ENCODE measurements at regions not wholly inside any gene's neighbourhood (a gene's known extent, or its start where the extent isn't known, plus 50 kb on each side); places are given as distances from the start of the nearest gene placed in this dataset.

DNA sequence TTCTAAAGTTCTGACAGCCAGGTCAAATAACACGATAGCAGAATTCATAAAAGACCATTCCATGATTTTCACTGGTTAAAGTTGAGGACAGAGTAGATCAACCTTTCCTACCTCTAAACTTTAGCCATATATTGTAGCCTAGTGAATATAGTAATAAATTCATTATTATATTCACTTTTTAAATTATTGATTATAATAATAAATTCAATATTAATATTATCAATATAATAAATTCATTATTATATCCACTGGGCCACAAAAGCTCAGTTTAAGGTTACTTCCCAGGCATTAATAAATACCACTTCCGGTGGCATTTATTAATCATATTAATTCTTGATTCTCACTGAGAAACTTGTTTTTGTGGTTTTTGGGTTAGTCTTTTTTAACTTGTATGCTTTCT is 85.7 kb upstream of the GPC6 start:
- Histone ChIP-seq H2BK5ac (ENCODE audit: low read depth, low read length) (no peak overlapping the region), H3K56ac (replicated peaks; ENCODE audit: insufficient read length, low read depth, low read length) (no peak overlapping the region), H3K27ac (ENCODE audit: low read depth, low read length) (no peak overlapping the region), H2BK20ac (ENCODE audit: low read length) (no peak overlapping the region), H3K4me1 (replicated peaks in 1 of 4; ENCODE audit: control insufficient read depth in 3 of 4, insufficient read depth in 4 of 4, low read length in 3 of 4) (peaks cover 0 to 5% (median 1%) of the 10 kb centered on the region in 4 experiments; a peak in 4 of 7 replicates), H4K20me1 (replicated peaks in 1 of 2; ENCODE audit: control insufficient read depth in 1 of 2, insufficient read depth in 2 of 2, low read length in 2 of 2) (no peaks in the 10 kb centered on the region), H3K79me1 (ENCODE audit: low read depth, low read length) (no peaks in the 10 kb centered on the region), H3K4me2 (ENCODE audit: insufficient read depth in 1 of 2, low read depth in 2 of 2, low read length in 2 of 2) (no peak overlapping the region), H4K91ac (replicated peaks; ENCODE audit: insufficient read length, low read length) (no peak overlapping the region), H2AFZ (ENCODE audit: low read length) (no peak overlapping the region), H2BK120ac (replicated peaks; ENCODE audit: low read depth, low read length) (no peak overlapping the region), H2AK5ac (ENCODE audit: low read depth, low read length) (no peak overlapping the region), H2BK12ac (ENCODE audit: low read depth, low read length) (no peak overlapping the region), H4K5ac (ENCODE audit: insufficient read length, low read depth, low read length) (no peak overlapping the region), H3K9me3 (ENCODE audit: insufficient read depth in 2 of 2, low read depth in 1 of 2, low read length in 1 of 2) (no peaks in the 10 kb centered on the region), H3K9ac (replicated peaks in 1 of 4; ENCODE audit: extremely low read depth in 1 of 4, low read depth in 3 of 4, low read length in 3 of 4) (no peak overlapping the region), H2BK15ac (ENCODE audit: low read length) (no peak overlapping the region), H3K23ac (ENCODE audit: insufficient read length) (no peak overlapping the region), H3K4me3 (ENCODE audit: extremely low read depth in 1 of 4, insufficient read depth in 2 of 4, low read depth in 3 of 4, low read length in 4 of 4) (no peak overlapping the region), H3K14ac (ENCODE audit: insufficient read length) (no peak overlapping the region), H4K8ac (ENCODE audit: extremely low read depth, insufficient read depth, low read length) (no peak overlapping the region), H3K23me2 (ENCODE audit: low read depth, low read length) (no peaks in the 10 kb centered on the region), H3K79me2 (ENCODE audit: control insufficient read depth in 1 of 2, insufficient read depth in 2 of 2, low read length in 2 of 2) (no peaks in the 10 kb centered on the region), H3K18ac (ENCODE audit: extremely low read depth, low read length) (no peak overlapping the region), H3K36me3 (ENCODE audit: control insufficient read depth in 2 of 4, insufficient read depth in 4 of 4, low read length in 3 of 4) (no peaks in the 10 kb centered on the region), H3K27me3 (replicated peaks in 1 of 4; ENCODE audit: control insufficient read depth in 3 of 4, extremely low read depth in 1 of 4, insufficient read depth in 3 of 4, low read length in 3 of 4) (no peaks in the 10 kb centered on the region), H3K4ac (replicated peaks; ENCODE audit: insufficient read length, low read depth, low read length) (no peak overlapping the region)
- TF ChIP-seq POU5F1 (IDR thresholded peaks at IDR 0.05; ENCODE audit: low read depth, low read length) (no peak), POLR2A (IDR thresholded peaks at IDR 0.05; ENCODE audit: control extremely low read depth in 1 of 2, low read depth in 2 of 2, low read length in 2 of 2) (no peak), FOSL1 (IDR thresholded peaks at IDR 0.05; ENCODE audit: insufficient read depth, low read depth, low read length) (no peak), KDM5A (IDR thresholded peaks at IDR 0.05; ENCODE audit: low read length) (no peak)
- 85% methylated on average over 2 of the region's 2 CpGs; no CpG with 5 or more reads in 1 of the 2 experiments for WGBS, 2 experiments (ENCODE audit: extremely low coverage in 1 of 2, insufficient coverage in 1 of 2, insufficient read length in 1 of 2, insufficient replicate concordance in 2 of 2, low coverage in 1 of 2, low lambda C conversion rate in 2 of 2, missing lambda C conversion rate in 1 of 2)
- ChIA-PET POLR2A (ENCODE audit: partially characterized antibody) (no interaction called here), CTCF (ENCODE audit: partially characterized antibody) (interaction anchor here (0.8 kb wide), 1 partner anchor 93 kb away, joined by 3 read pairs; no protein-coding TSS in a partner anchor)
- DNase-seq (ENCODE audit: low read depth in 1 of 2, low spot score in 2 of 2) (no peak), FAIRE-seq (no peak)
